IMR-90 (cell line): ENCODE measurements at regions not wholly inside any gene's neighbourhood (a gene's known extent, or its start where the extent isn't known, plus 50 kb on each side); places are given as distances from the start of the nearest gene placed in this dataset.
A peak's percentile ranks its signal among the peaks of the same experiment; 100 is the strongest.

Experiments used
- ATAC-seq: fragments of 200-7000 bp; cut with Tn5 transposase; 2 replicates; pipeline ENCODE4 v1.9.1; 2020; ENCODE audit warnings: low read depth, mild to moderate bottlenecking, moderate library complexity
- BruUV-seq: library from RNA; stranded (reverse); fragments of 400-500 nt; replicated peaks from 2 replicates; lab custom pipeline; 2021; lab: Mats Ljungman, UMichigan
- CTCF ChIA-PET: fragments of 300-600 bp; formaldehyde crosslinking; extraction: SDS; loops from one replicate; lab custom pipeline; 2021; ENCODE audit warnings: antibody characterized with exemption; lab: Yijun Ruan, JAX
- POLR2A ChIA-PET: fragments of 300-600 bp; sonication (Branson Sonifier 250); formaldehyde crosslinking; loops from one replicate; lab custom pipeline; 2022; ENCODE audit warnings: antibody characterized with exemption; ENCODE audit not compliant: unreplicated experiment; lab: Charles Lee
- DNase-seq: peaks from one replicate; pipeline ENCODE4 v3.0.0; 2013
- H2AFZ ChIP-seq: replicated peaks from 2 replicates; pipeline ENCODE3; 2013; ENCODE audit warnings: low read length, mild to moderate bottlenecking; ENCODE audit not compliant: poor library complexity
- H2AK5ac ChIP-seq: 2 replicates; pipeline ENCODE4 v1.6.1; 2013; ENCODE audit warnings: low read depth, low read length, inconsistent platforms
- H2AK9ac ChIP-seq: replicated peaks from 2 replicates; pipeline ENCODE3; 2013; ENCODE audit warnings: mild to moderate bottlenecking, low read depth, low read length, moderate library complexity; ENCODE audit not compliant: poor library complexity
- H2BK120ac ChIP-seq: 2 replicates; pipeline ENCODE4 v1.6.1; 2013; ENCODE audit warnings: low read depth, low read length, inconsistent platforms
- H2BK15ac ChIP-seq: 3 replicates; pipeline ENCODE4 v1.6.1; 2013; ENCODE audit warnings: low read depth, low read length, inconsistent platforms
- H2BK20ac ChIP-seq: 2 replicates; pipeline ENCODE4 v1.6.1; 2013; ENCODE audit warnings: low read depth, mild to moderate bottlenecking, inconsistent platforms, low read length, moderate library complexity
- H2BK5ac ChIP-seq: 2 replicates; pipeline ENCODE4 v1.6.1; 2013; ENCODE audit warnings: mild to moderate bottlenecking, low read depth, low read length, inconsistent platforms; ENCODE audit not compliant: poor library complexity, severe bottlenecking
- H3K14ac ChIP-seq: replicated peaks from 2 replicates; pipeline ENCODE4 v1.6.1; 2013; ENCODE audit warnings: low read depth, low read length, inconsistent platforms
- H3K18ac ChIP-seq: 2 replicates; pipeline ENCODE4 v1.6.1; 2013; ENCODE audit warnings: low read depth, low read length, control low read depth
- H3K23ac ChIP-seq: 2 replicates; pipeline ENCODE4 v1.6.1; 2013; ENCODE audit warnings: low read depth, low read length, inconsistent platforms
- H3K27ac ChIP-seq: 2 replicates; pipeline ENCODE4 v1.5.1; 2013; ENCODE audit warnings: mild to moderate bottlenecking, control low read depth, low read length; ENCODE audit not compliant: insufficient read depth
- H3K27me3 ChIP-seq: 2 replicates; pipeline ENCODE4 v1.6.1; 2013; ENCODE audit warnings: low read length; ENCODE audit not compliant: control insufficient read depth, insufficient read depth
- H3K36me3 ChIP-seq: 2 replicates; pipeline ENCODE4 v1.6.1; 2013; ENCODE audit warnings: low read length, mixed read lengths; ENCODE audit not compliant: control insufficient read depth, insufficient read depth
- H3K4ac ChIP-seq: 2 replicates; pipeline ENCODE4 v1.6.1; 2013; ENCODE audit warnings: low read depth, low read length, inconsistent platforms
- H3K4me1 ChIP-seq: 2 replicates; pipeline ENCODE4 v1.6.1; 2013; ENCODE audit warnings: low read length, mixed read lengths; ENCODE audit not compliant: control insufficient read depth, insufficient read depth
- H3K4me2 ChIP-seq: 2 replicates; pipeline ENCODE4 v1.6.1; 2013; ENCODE audit warnings: low read depth, mild to moderate bottlenecking, control low read depth, low read length, moderate library complexity
- H3K4me3 ChIP-seq: 2 replicates; pipeline ENCODE4 v1.5.1; 2013; ENCODE audit warnings: low read depth, mild to moderate bottlenecking, control low read depth, low read length, moderate library complexity; ENCODE audit not compliant: insufficient read depth
- H3K56ac ChIP-seq: 2 replicates; pipeline ENCODE4 v1.6.1; 2013; ENCODE audit warnings: low read length, inconsistent platforms; ENCODE audit not compliant: insufficient read depth; ENCODE audit errors: extremely low read depth
- H3K79me1 ChIP-seq, 2 experiments: 2 replicates each; pipeline ENCODE4 v1.6.1; 2013; ENCODE audit warnings: low read length in 2 of 2, inconsistent platforms in 1 of 2, low read depth in 1 of 2
- H3K9ac ChIP-seq: 2 replicates; pipeline ENCODE4 v1.6.1; 2013; ENCODE audit warnings: low read depth, low read length, control low read depth
- H3K9me1 ChIP-seq: 2 replicates; pipeline ENCODE4 v1.6.1; 2013; ENCODE audit warnings: low read length, inconsistent platforms; ENCODE audit not compliant: insufficient read depth
- H3K9me3 ChIP-seq: 2 replicates; pipeline ENCODE4 v1.6.1; 2013; ENCODE audit warnings: low read length; ENCODE audit not compliant: control insufficient read depth, insufficient read depth
- H4K20me1 ChIP-seq: 2 replicates; pipeline ENCODE4 v1.6.1; 2013; ENCODE audit warnings: low read length, inconsistent platforms; ENCODE audit not compliant: insufficient read depth
- H4K5ac ChIP-seq: 2 replicates; pipeline ENCODE4 v1.6.1; 2013; ENCODE audit warnings: mild to moderate bottlenecking, low read depth, low read length, control low read depth
- H4K8ac ChIP-seq, 2 experiments: 2 replicates each; pipeline ENCODE4 v1.6.1; 2013; ENCODE audit warnings: low read depth in 2 of 2, low read length in 2 of 2, control low read depth in 1 of 2, inconsistent platforms in 1 of 2
- H4K91ac ChIP-seq: 2 replicates; pipeline ENCODE4 v1.6.1; 2013; ENCODE audit warnings: low read depth, low read length, inconsistent platforms; ENCODE audit not compliant: insufficient read depth
- BHLHE40 ChIP-seq: fragments of 150-350 bp; IDR thresholded peaks from 2 replicates; pipeline ENCODE4 v1.6.1; 2016; ENCODE audit warnings: mild to moderate bottlenecking, low read depth, low read length
- CEBPB ChIP-seq: IDR thresholded peaks from 2 replicates; pipeline ENCODE4 v1.6.1; 2012; ENCODE audit warnings: low read depth, low read length, improper control_type of control experiment
- CHD1 ChIP-seq: IDR thresholded peaks from 2 replicates; pipeline ENCODE4 v1.6.1; 2012; ENCODE audit warnings: low read depth, low read length, improper control_type of control experiment
- CTCF ChIP-seq: conservative IDR thresholded peaks from 2 replicates; pipeline ENCODE4 v1.5.1; 2012; ENCODE audit warnings: mild to moderate bottlenecking, low read depth, low read length, improper control_type of control experiment
- ELK1 ChIP-seq: fragments of 150-350 bp; IDR thresholded peaks from 2 replicates; pipeline ENCODE4 v1.6.1; 2016; ENCODE audit warnings: low read depth, mild to moderate bottlenecking, low read length, moderate library complexity, borderline replicate concordance
- FOS ChIP-seq: fragments of 150-350 bp; IDR thresholded peaks from 2 replicates; pipeline ENCODE4 v1.6.1; 2016; ENCODE audit warnings: low read depth, low read length
- MAFK ChIP-seq: IDR thresholded peaks from 2 replicates; pipeline ENCODE4 v1.6.1; 2012; ENCODE audit warnings: low read depth, low read length, improper control_type of control experiment
- MAZ ChIP-seq: IDR thresholded peaks from 2 replicates; pipeline ENCODE4 v1.6.1; 2012; ENCODE audit warnings: low read depth, mild to moderate bottlenecking, low read length, improper control_type of control experiment, moderate library complexity, borderline replicate concordance
- MXI1 ChIP-seq: IDR thresholded peaks from 2 replicates; pipeline ENCODE4 v1.6.1; 2012; ENCODE audit warnings: low read depth, mild to moderate bottlenecking, low read length, moderate library complexity, borderline replicate concordance
- NFE2L2 ChIP-seq: fragments of 150-350 bp; IDR thresholded peaks from 2 replicates; pipeline ENCODE4 v1.6.1; 2016; ENCODE audit warnings: low read depth, mild to moderate bottlenecking, low read length
- POLR2A ChIP-seq: IDR thresholded peaks from 2 replicates; pipeline ENCODE4 v1.6.1; 2012; ENCODE audit warnings: mild to moderate bottlenecking, low read depth, low read length
- RAD21 ChIP-seq: IDR thresholded peaks from 2 replicates; pipeline ENCODE4 v1.6.1; 2012; ENCODE audit warnings: low read length, improper control_type of control experiment
- RCOR1 ChIP-seq: IDR thresholded peaks from 2 replicates; pipeline ENCODE4 v1.6.1; 2012; ENCODE audit warnings: mild to moderate bottlenecking, low read length, improper control_type of control experiment; ENCODE audit not compliant: insufficient replicate concordance
- RFX5 ChIP-seq: IDR thresholded peaks from 2 replicates; pipeline ENCODE4 v1.8.0; 2012; ENCODE audit warnings: low read depth, mild to moderate bottlenecking, low read length, moderate library complexity
- SMC3 ChIP-seq: fragments of 150-350 bp; IDR thresholded peaks from 2 replicates; pipeline ENCODE4 v1.6.1; 2016; ENCODE audit warnings: low read depth, mild to moderate bottlenecking, antibody characterized with exemption, low read length, moderate library complexity
- WGBS, 2 experiments: methylation state at CpG; one replicate each; pipeline versions ENCODE4 v1.1.5 to v1.1.7; 2013; ENCODE audit warnings: missing lambda C conversion rate in 2 of 2; ENCODE audit not compliant: insufficient read length in 1 of 2; ENCODE audit errors: extremely low coverage in 2 of 2; 5-methylcytosine and 5-hydroxymethylcytosine counted together
- dilution Hi-C: fragments of 300-500 bp; cut with HindIII; formaldehyde crosslinking; loops from one replicate; pipeline ENCODE4 v1.14.3; 2018; ENCODE audit warnings: low sequenced_read_pairs; ENCODE audit not compliant: unreplicated experiment
- in situ Hi-C: fragments of 300-500 bp; cut with MboI; formaldehyde crosslinking; loops from 3 replicates; pipeline ENCODE4 v1.14.3; 2019; ENCODE audit warnings: low sequenced_read_pairs, inconsistent platforms, mixed read lengths
- intact Hi-C: fragments of 100-400 bp; cut with micrococcal nuclease; formaldehyde crosslinking; loops from 2 replicates; pipeline ENCODE4 v1.10.0; 2022
- TF ChIP-seq, protein P1 (sequence below): fragments of 150-350 bp; IDR thresholded peaks from 2 replicates; pipeline ENCODE4 v1.6.1; 2017; ENCODE audit warnings: mild to moderate bottlenecking, antibody characterized with exemption, low read length, low read depth

GRCh38 chr15:72992841-72993252 is 59.4 kb upstream of the NEO1 start:
- Histone ChIP-seq H3K36me3 (no peaks in the 10 kb centered on the region), H3K56ac (no peak overlapping the region; the same call in 1 of the 2 replicates), H3K4ac (peak overlapping the region; percentile 83), H4K91ac (peak overlapping the region; percentile 45), H4K8ac (peak overlapping the region; percentile 23 to 79; a peak in 1 of 4 replicates), H3K27me3 (no peaks in the 10 kb centered on the region), H3K4me1 (peaks cover 8% of the 10 kb centered on the region), H2AFZ (peak overlapping the region; percentile 61), H4K20me1 (no peaks in the 10 kb centered on the region), H4K5ac (no peak overlapping the region), H3K9me3 (no peaks in the 10 kb centered on the region), H3K9me1 (no peaks in the 10 kb centered on the region; the same call in 1 of the 2 replicates), H2AK5ac (peak overlapping the region; percentile 79; the same call in 1 of the 2 replicates), H2AK9ac (no peak overlapping the region), H3K79me1 (no peaks in the 10 kb centered on the region), H3K27ac (no peak overlapping the region), H3K4me3 (no peak overlapping the region), H3K23ac (peak overlapping the region; percentile 91), H3K18ac (peak overlapping the region; percentile 68; the same call in 1 of the 2 replicates), H2BK5ac (peak overlapping the region; percentile 62), H2BK15ac (peak overlapping the region; percentile 68; the same call in 1 of the 3 replicates), H3K9ac (no peak overlapping the region), H3K4me2 (no peak overlapping the region; the same call in 1 of the 2 replicates), H3K14ac (peak overlapping the region; percentile 71), H2BK20ac (peak overlapping the region; percentile 75), H2BK120ac (peak overlapping the region; percentile 82)
- ChIA-PET POLR2A (no interaction called here), CTCF (interaction anchor here (0.9 kb wide), 1 partner anchor 14 kb away, joined by 3 read pairs; no protein-coding TSS in a partner anchor)
- DNase-seq (peak; percentile 12), ATAC-seq (no peak)
- no peak for TF ChIP-seq CTCF
- no peak for TF ChIP-seq MAFK
- TF ChIP-seq CEBPB, result no peak
- no peak for TF ChIP-seq NFE2L2
- no peak for TF ChIP-seq SMC3
- no peak for TF ChIP-seq BHLHE40
- no peak for TF ChIP-seq ELK1
- TF ChIP-seq FOS, result no peak
- no peak for TF ChIP-seq POLR2A
- no peak for TF ChIP-seq CHD1
- TF ChIP-seq MXI1, result no peak
- TF ChIP-seq RFX5, result no peak
- no peak for TF ChIP-seq RCOR1
- TF ChIP-seq, protein P1, sequence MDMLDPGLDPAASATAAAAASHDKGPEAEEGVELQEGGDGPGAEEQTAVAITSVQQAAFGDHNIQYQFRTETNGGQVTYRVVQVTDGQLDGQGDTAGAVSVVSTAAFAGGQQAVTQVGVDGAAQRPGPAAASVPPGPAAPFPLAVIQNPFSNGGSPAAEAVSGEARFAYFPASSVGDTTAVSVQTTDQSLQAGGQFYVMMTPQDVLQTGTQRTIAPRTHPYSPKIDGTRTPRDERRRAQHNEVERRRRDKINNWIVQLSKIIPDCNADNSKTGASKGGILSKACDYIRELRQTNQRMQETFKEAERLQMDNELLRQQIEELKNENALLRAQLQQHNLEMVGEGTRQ, result no peak
- TF ChIP-seq RAD21, result no peak
- TF ChIP-seq MAZ, result no peak
- in situ Hi-C loops, result no loop called here
- no CpG with 5 or more reads among the region's 8 CpGs for WGBS, 2 experiments
- dilution Hi-C loops, result no loop called here
- no TSS peak for BruUV-seq
- intact Hi-C loops, result no loop called here
